Spleen (tissue), 7 donors: ENCODE measurements at regions not wholly inside any gene's neighbourhood (a gene's known extent, or its start where the extent isn't known, plus 50 kb on each side); places are given as distances from the start of the nearest gene placed in this dataset.

ENCODE experiments used
- POLR2A ChIP-seq, 3 donors: fragments of 450-650 bp; IDR thresholded peaks; one replicate each; pipeline ENCODE4 v1.5.1; 2017; ENCODE audit warnings: antibody characterized with exemption in 3 of 3, mild to moderate bottlenecking in 1 of 3
- POLR2AphosphoS5 ChIP-seq, 3 donors: sonication (generic); formaldehyde crosslinking; IDR thresholded peaks; one replicate each; pipeline ENCODE4 v1.5.1; 2017; ENCODE audit warnings: antibody characterized with exemption in 3 of 3
- TF ChIP-seq, protein P1 (sequence below), 11 experiments: fragments of 200-600 bp in 7 of 11; fragments of 450-650 bp in 4 of 11; sonication (generic) in 4 of 11; IDR thresholded peaks in 8 of 11; conservative IDR thresholded peaks in 3 of 11; 1 replicate in 7 of 11; 2 replicates in 4 of 11; pipeline versions ENCODE4 v1.4.0 to v1.8.0; 2016 to 2021; ENCODE audit warnings: antibody characterized with exemption in 11 of 11, inconsistent platforms in 4 of 11, mild to moderate bottlenecking in 1 of 11
- donor health status: DM: no; HTN: no; CAD: no; lungs with moderate emphysema.
- donor health status: DM: no; HTN: no; CAD: no.
- donor health status: DM: no; HTN: no; CAD: no.

DNA sequence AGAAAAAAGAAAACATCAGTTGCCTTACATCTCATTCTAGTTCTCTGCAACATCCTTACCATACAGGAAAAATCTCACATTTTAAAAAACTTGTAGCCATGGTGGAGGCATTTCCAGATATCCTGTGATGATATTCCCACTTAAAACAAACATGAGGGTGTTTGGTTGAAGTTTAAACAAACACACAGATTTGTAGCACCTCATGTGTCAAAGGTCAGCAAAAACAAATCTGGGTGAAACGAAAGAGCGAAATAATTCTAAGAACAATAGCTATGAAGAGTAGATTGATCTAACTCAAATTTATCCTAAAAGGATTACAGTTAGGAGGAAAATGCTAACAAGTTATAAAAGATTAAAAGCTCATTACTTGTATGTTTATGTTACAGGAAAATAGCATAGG lies 83.1 kb upstream of the IRX5 start:
- TF ChIP-seq, protein P1, sequence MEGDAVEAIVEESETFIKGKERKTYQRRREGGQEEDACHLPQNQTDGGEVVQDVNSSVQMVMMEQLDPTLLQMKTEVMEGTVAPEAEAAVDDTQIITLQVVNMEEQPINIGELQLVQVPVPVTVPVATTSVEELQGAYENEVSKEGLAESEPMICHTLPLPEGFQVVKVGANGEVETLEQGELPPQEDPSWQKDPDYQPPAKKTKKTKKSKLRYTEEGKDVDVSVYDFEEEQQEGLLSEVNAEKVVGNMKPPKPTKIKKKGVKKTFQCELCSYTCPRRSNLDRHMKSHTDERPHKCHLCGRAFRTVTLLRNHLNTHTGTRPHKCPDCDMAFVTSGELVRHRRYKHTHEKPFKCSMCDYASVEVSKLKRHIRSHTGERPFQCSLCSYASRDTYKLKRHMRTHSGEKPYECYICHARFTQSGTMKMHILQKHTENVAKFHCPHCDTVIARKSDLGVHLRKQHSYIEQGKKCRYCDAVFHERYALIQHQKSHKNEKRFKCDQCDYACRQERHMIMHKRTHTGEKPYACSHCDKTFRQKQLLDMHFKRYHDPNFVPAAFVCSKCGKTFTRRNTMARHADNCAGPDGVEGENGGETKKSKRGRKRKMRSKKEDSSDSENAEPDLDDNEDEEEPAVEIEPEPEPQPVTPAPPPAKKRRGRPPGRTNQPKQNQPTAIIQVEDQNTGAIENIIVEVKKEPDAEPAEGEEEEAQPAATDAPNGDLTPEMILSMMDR (IDR thresholded peaks at IDR 0.05 in 8 of 11, conservative IDR thresholded peaks at IDR 0.05 in 3 of 11), result no peak
- no peak for TF ChIP-seq POLR2A (IDR thresholded peaks at IDR 0.05)
- no peak for TF ChIP-seq POLR2AphosphoS5 (IDR thresholded peaks at IDR 0.05)
